ENCODE measurements at regions not wholly inside any gene's neighbourhood (a gene's known extent, or its start where the extent isn't known, plus 50 kb on each side); places are given as distances from the start of the nearest gene placed in this dataset.

DNA sequence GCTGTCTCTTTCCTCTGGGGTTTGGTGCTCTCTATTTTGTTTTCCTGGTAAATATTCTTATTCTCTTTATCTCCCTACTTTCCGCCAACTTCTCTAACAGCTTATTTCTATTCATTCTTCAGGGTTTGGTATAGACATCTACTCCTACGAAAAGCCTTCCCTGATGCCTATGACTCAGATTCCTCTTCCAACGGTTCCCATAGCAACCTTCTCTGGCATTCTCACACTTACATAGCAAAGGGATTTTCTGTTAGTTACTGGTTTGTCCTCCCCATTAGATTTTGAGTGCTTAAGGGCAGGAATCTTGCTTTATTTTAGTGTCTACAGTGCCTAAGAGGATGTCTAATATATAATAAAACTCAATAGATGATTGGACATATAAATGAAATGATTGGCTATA lies 407.6 kb upstream of the DEPDC1 start:
- TF ChIP-seq, protein P1, sequence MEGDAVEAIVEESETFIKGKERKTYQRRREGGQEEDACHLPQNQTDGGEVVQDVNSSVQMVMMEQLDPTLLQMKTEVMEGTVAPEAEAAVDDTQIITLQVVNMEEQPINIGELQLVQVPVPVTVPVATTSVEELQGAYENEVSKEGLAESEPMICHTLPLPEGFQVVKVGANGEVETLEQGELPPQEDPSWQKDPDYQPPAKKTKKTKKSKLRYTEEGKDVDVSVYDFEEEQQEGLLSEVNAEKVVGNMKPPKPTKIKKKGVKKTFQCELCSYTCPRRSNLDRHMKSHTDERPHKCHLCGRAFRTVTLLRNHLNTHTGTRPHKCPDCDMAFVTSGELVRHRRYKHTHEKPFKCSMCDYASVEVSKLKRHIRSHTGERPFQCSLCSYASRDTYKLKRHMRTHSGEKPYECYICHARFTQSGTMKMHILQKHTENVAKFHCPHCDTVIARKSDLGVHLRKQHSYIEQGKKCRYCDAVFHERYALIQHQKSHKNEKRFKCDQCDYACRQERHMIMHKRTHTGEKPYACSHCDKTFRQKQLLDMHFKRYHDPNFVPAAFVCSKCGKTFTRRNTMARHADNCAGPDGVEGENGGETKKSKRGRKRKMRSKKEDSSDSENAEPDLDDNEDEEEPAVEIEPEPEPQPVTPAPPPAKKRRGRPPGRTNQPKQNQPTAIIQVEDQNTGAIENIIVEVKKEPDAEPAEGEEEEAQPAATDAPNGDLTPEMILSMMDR (IDR thresholded peaks at IDR 0.05; ENCODE audit: unreplicated experiment) = no peak
- H3K4me3 Mint-ChIP-seq = no peak overlapping the region
- H3K36me3 Mint-ChIP-seq = no peaks in the 10 kb centered on the region
- peaks cover 22% of the 10 kb centered on the region for H3K4me1 Mint-ChIP-seq
- H3K27ac Mint-ChIP-seq = no peak overlapping the region
- no peaks in the 10 kb centered on the region for H3K27me3 Mint-ChIP-seq (ENCODE audit: low read depth)
- no peak for DNase-seq (ENCODE audit: low spot score in 2 of 2, unreplicated experiment in 2 of 2)
- peaks cover 7% of the 10 kb centered on the region for H3K9me3 Mint-ChIP-seq

DNA sequence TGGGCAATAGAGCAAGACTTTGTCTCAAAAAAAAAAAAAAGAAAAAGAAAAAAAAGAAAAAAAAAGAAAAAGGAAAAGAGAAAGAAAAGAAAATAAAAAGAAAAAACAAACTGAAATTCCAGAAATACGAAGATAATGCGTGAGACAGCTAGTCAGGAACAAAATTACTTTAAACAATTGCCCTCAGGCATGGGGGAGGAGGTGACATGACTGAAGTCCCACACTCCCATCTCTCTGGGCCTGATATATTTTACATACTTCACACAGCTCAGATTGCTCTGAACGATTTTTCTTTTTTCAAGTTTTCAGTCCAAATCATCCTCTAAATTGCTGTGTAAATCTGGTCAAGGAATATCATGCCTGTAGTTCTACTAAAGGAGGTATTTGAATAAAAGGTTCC lies 409.5 kb upstream of the DEPDC1 start:
- Mint-ChIP-seq H3K36me3 (no peaks in the 10 kb centered on the region), H3K27ac (no peak overlapping the region), H3K9me3 (peaks cover 20% of the 10 kb centered on the region), H3K27me3 (ENCODE audit: low read depth) (no peaks in the 10 kb centered on the region), H3K4me1 (peaks cover 22% of the 10 kb centered on the region), H3K4me3 (no peak overlapping the region)
- no peak for DNase-seq (ENCODE audit: low spot score in 2 of 2, unreplicated experiment in 2 of 2)
- TF ChIP-seq, protein P1 (IDR thresholded peaks at IDR 0.05; ENCODE audit: unreplicated experiment) = no peak

DNA sequence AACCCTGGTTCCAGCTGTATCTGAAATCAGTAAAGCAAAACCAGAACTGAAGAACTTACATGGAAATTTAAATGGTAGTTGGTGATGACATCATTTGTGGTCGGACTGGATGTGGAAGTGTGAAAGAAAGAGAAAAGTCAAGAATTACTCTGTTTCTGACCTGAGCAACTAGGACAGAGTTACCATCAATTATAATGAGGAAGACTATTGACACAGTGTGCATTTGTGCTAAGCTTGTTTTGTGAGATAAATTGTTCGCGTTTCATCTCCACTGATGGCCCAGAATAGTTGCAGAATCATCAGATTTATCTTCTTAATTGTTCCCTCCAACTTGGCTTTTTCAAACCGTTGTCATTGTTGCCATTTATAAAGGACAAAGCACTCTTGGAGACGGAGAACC lies 410.6 kb upstream of the DEPDC1 start:
- peak overlapping the region; percentile 7 for H3K27ac Mint-ChIP-seq
- H3K4me1 Mint-ChIP-seq = peaks cover 22% of the 10 kb centered on the region

DNA sequence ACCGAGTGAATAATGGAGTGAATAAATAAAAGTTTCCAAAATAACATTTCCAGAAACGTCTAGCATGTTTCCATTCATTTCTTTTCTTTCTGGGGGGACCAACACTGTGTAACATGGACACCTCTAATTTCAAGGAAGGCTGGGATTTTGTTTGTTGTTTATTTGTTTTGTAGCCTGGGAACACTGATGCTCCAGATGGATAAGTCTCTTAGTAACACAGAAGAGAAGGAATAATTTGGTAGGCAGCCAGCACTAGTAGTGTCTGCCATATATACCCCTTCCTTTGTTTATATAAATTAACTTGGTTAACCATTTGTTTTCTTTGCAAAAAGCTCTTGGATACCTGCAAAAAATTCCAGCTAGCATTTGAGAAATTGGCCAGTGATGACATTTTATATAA lies 411.4 kb upstream of the DEPDC1 start:
- Mint-ChIP-seq H3K4me3 (no peak overlapping the region), H3K27me3 (ENCODE audit: low read depth) (no peaks in the 10 kb centered on the region), H3K27ac (no peak overlapping the region), H3K4me1 (peaks cover 22% of the 10 kb centered on the region), H3K9me3 (peaks cover 17% of the 10 kb centered on the region), H3K36me3 (no peaks in the 10 kb centered on the region)
- no peak for DNase-seq (ENCODE audit: low spot score in 2 of 2, unreplicated experiment in 2 of 2)
- TF ChIP-seq, protein P1 (IDR thresholded peaks at IDR 0.05; ENCODE audit: unreplicated experiment) = no peak

More for the DNA sequence above, 410.6 kb upstream of the DEPDC1 start:
- DNase-seq (ENCODE audit: low spot score in 2 of 2, unreplicated experiment in 2 of 2) = no peak
- TF ChIP-seq, protein P1 (IDR thresholded peaks at IDR 0.05; ENCODE audit: unreplicated experiment) = no peak
- Mint-ChIP-seq H3K36me3 (no peaks in the 10 kb centered on the region), H3K27me3 (ENCODE audit: low read depth) (no peaks in the 10 kb centered on the region), H3K9me3 (peaks cover 17% of the 10 kb centered on the region), H3K4me3 (no peak overlapping the region)

DNA sequence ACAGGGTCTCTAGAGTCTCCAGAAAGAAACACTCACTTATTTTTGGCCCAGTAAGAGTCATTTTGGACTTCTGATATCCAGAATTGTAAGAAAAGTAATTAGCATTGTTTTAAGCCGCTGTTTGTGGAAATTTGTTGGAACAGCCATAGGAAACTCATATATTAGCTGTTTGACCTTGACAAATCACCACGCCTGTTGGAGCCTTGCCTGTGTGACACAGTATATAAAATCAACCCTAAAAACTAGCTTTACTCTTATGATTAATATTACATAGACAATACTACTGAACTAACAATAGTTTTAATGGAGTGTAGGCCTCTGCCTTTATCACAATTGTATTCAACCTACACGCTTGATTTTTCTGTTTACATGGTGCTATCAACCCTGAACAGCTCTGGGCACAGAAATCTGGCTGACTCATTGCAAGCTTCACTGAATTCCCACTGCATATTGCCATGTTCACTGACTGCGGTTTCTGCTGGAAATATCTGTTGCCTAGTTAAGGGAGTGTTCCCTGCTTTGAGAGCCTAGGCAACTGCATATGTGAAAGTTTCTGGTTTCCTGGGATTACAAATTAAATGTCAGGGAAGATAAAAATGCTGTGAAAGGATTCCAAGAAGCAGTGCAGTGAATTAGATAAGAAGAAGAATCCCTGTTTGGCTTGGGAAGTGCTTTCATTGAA lies 419.5 kb upstream of the DEPDC1 start:
- Mint-ChIP-seq H3K4me1 (peaks cover 8% of the 10 kb centered on the region), H3K27me3 (ENCODE audit: low read depth) (no peaks in the 10 kb centered on the region), H3K36me3 (no peaks in the 10 kb centered on the region), H3K9me3 (no peaks in the 10 kb centered on the region), H3K27ac (no peak overlapping the region), H3K4me3 (no peak overlapping the region)
- DNase-seq (ENCODE audit: low spot score in 2 of 2, unreplicated experiment in 2 of 2) = no peak
- TF ChIP-seq, protein P1 (IDR thresholded peaks at IDR 0.05; ENCODE audit: unreplicated experiment) = no peak

Measured in mesothelial cell of epicardium (in vitro differentiated cells).